Sigmoid colon (tissue), 6 donors: ENCODE measurements at regions not wholly inside any gene's neighbourhood (a gene's known extent, or its start where the extent isn't known, plus 50 kb on each side); places are given as distances from the start of the nearest gene placed in this dataset.

Experiments used
- DNase-seq: peaks from one replicate; pipeline ENCODE4 v3.0.0-alpha.2; 2019
- H3K27ac ChIP-seq, 4 donors: fragments of 200-600 bp; sonication (generic); one replicate each; pipeline ENCODE4 v1.5.1; 2016 to 2019; ENCODE audit warnings: mild to moderate bottlenecking in 1 of 4
- H3K27me3 ChIP-seq, 3 donors: fragments of 200-600 bp; sonication (generic); one replicate each; pipeline ENCODE4 v1.5.1; 2019; ENCODE audit warnings: mild to moderate bottlenecking in 1 of 3
- H3K36me3 ChIP-seq, 4 donors: fragments of 200-600 bp; sonication (generic); one replicate each; pipeline ENCODE4 v1.5.1; 2016 to 2019
- H3K4me1 ChIP-seq, 4 donors: fragments of 200-600 bp; sonication (generic); one replicate each; pipeline ENCODE4 v1.5.1; 2017 to 2019
- H3K4me3 ChIP-seq, 4 donors: fragments of 200-600 bp; sonication (generic); one replicate each; pipeline ENCODE4 v1.5.1; 2017 to 2019; ENCODE audit warnings: mild to moderate bottlenecking in 2 of 4, moderate library complexity in 1 of 4
- H3K9me3 ChIP-seq, 4 donors: fragments of 200-600 bp in 3 of 4; sonication (generic) in 3 of 4; one replicate each; pipeline versions ENCODE4 v1.5.1 to v1.6.1; 2013 to 2019
- EP300 ChIP-seq, 4 donors: sonication (generic); formaldehyde crosslinking; IDR thresholded peaks; one replicate each; pipeline ENCODE4 v1.6.1; 2017; ENCODE audit warnings: antibody characterized with exemption in 4 of 4
- POLR2A ChIP-seq, 2 donors: fragments of 450-650 bp; IDR thresholded peaks; one replicate each; pipeline ENCODE4 v1.6.1; 2016; ENCODE audit warnings: antibody characterized with exemption in 2 of 2, mild to moderate bottlenecking in 2 of 2, moderate library complexity in 2 of 2
- POLR2AphosphoS5 ChIP-seq, 4 donors: sonication (generic); formaldehyde crosslinking; IDR thresholded peaks; one replicate each; pipeline ENCODE4 v1.6.1; 2017; ENCODE audit warnings: antibody characterized with exemption in 4 of 4
- WGBS, 2 donors: extraction: QIAGEN DNeasy Blood & Tissue Kit; methylation state at CpG; one replicate each; pipeline ENCODE4 v1.1.7; 2013; 5-methylcytosine and 5-hydroxymethylcytosine counted together
- intact Hi-C: fragments of 100-400 bp; cut with DNase I; formaldehyde crosslinking; loops from one replicate; pipeline ENCODE4 v1.15.1; 2023
- TF ChIP-seq, protein P1 (sequence below), 4 experiments: fragments of 450-650 bp in 3 of 4; fragments of 200-600 bp in 1 of 4; IDR thresholded peaks; one replicate each; pipeline ENCODE4 v1.5.1; 2016 to 2019; ENCODE audit warnings: antibody characterized with exemption in 4 of 4, mild to moderate bottlenecking in 3 of 4, moderate library complexity in 2 of 4
- donor health status: healthy with polysubstance abuse.
- donor health status: healthy.

DNA sequence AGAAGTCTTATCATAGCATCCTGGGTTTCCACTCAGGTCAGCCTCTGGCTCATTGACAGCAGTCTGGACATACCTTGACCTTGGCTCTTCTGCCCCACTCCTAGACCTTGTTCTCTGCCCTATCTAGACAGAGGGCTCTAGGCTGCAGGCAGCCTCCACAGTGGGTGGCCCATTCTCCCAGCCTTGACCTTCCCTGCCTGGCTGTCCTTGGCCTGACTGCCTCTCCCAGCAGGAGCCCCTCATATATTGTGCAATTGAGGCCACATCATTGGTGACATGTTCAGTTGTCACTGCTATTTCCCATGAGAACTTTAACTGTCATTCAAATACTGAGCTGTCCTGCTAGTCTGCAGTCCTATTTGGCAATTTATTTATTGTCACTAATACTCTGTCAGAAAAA, 503.4 kb downstream of the PLXNA4 start:
- intact Hi-C loops, result no loop called here
- TF ChIP-seq EP300 (IDR thresholded peaks at IDR 0.05), result no peak
- no peak for TF ChIP-seq POLR2A (IDR thresholded peaks at IDR 0.05)
- TF ChIP-seq POLR2AphosphoS5 (IDR thresholded peaks at IDR 0.05), result no peak
- TF ChIP-seq, protein P1, sequence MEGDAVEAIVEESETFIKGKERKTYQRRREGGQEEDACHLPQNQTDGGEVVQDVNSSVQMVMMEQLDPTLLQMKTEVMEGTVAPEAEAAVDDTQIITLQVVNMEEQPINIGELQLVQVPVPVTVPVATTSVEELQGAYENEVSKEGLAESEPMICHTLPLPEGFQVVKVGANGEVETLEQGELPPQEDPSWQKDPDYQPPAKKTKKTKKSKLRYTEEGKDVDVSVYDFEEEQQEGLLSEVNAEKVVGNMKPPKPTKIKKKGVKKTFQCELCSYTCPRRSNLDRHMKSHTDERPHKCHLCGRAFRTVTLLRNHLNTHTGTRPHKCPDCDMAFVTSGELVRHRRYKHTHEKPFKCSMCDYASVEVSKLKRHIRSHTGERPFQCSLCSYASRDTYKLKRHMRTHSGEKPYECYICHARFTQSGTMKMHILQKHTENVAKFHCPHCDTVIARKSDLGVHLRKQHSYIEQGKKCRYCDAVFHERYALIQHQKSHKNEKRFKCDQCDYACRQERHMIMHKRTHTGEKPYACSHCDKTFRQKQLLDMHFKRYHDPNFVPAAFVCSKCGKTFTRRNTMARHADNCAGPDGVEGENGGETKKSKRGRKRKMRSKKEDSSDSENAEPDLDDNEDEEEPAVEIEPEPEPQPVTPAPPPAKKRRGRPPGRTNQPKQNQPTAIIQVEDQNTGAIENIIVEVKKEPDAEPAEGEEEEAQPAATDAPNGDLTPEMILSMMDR (IDR thresholded peaks at IDR 0.05), result no peak
- no peaks in the 10 kb centered on the region for H3K9me3 ChIP-seq
- DNase-seq, result no peak
- no peak overlapping the region for H3K4me3 ChIP-seq
- H3K27me3 ChIP-seq, result no peaks in the 10 kb centered on the region
- no peaks in the 10 kb centered on the region for H3K36me3 ChIP-seq
- no peak overlapping the region for H3K27ac ChIP-seq
- peaks cover 0 to 6% (median 2%) of the 10 kb centered on the region in 4 donors for H3K4me1 ChIP-seq

DNA sequence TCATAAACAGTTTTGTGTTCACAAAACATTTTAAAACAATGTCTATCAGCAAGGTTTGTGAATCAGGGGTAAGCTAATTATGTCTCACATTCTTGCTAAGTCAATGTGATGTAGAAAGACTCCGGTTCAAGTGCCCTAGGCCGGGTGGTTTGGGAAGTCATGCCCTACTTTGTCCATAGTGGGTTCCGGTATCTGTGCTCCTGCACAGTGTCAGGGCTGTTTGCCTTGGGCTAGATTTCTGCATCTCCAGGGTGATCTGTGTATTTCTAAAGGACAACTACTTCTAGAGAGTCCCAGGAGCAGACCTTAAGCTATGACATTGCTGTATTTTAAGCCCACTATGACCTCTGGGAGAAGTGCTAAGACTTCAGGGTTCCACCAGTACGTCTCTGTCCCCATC, 504.1 kb downstream of the PLXNA4 start:
- 89 to 92% methylated on average over 4 of the region's 4 CpGs for WGBS, 2 donors
- intact Hi-C loops, result no loop called here

DNA sequence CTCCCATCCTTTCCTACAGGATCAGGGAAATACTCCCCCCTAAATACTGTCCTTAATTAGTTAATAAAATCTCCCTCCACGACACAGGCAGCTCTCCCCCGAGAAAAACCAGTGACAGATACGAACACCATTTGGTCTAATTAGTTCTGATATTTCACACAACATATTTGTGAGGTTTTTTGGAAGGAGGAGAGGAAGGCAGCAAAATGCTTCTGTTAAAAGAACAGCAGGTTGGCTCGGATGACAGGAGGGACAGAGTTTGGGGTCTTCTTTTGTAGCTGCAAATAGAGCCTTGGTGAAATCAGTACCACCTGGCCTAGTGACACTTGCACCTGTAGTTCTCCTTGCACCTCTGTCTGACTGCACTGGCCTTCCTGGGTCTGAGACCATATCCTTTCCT, 507.0 kb downstream of the PLXNA4 start:
- Histone ChIP-seq H3K27me3 (no peaks in the 10 kb centered on the region), H3K4me3 (no peak overlapping the region), H3K36me3 (no peaks in the 10 kb centered on the region), H3K27ac (no peak overlapping the region), H3K9me3 (no peaks in the 10 kb centered on the region), H3K4me1 (peaks cover 0 to 35% (median 30%) of the 10 kb centered on the region in 4 donors)
- no peak for TF ChIP-seq EP300 (IDR thresholded peaks at IDR 0.05)
- TF ChIP-seq POLR2AphosphoS5 (IDR thresholded peaks at IDR 0.05), result no peak
- TF ChIP-seq, protein P1 (IDR thresholded peaks at IDR 0.05), result no peak
- TF ChIP-seq POLR2A (IDR thresholded peaks at IDR 0.05), result no peak
- 81 to 86% methylated on average over 4 of the region's 4 CpGs for WGBS, 2 donors
- intact Hi-C loops, result no loop called here
- DNase-seq, result no peak

More for the DNA sequence above, 504.1 kb downstream of the PLXNA4 start:
- peaks cover 0 to 12% (median 8%) of the 10 kb centered on the region in 4 donors for H3K4me1 ChIP-seq
- no peak overlapping the region for H3K27ac ChIP-seq
- no peak for DNase-seq
- no peaks in the 10 kb centered on the region for H3K9me3 ChIP-seq
- TF ChIP-seq POLR2A (IDR thresholded peaks at IDR 0.05), result no peak
- no peak for TF ChIP-seq POLR2AphosphoS5 (IDR thresholded peaks at IDR 0.05)
- TF ChIP-seq EP300 (IDR thresholded peaks at IDR 0.05), result no peak
- TF ChIP-seq, protein P1 (IDR thresholded peaks at IDR 0.05), result no peak
- H3K36me3 ChIP-seq, result no peaks in the 10 kb centered on the region
- no peak overlapping the region for H3K4me3 ChIP-seq
- no peaks in the 10 kb centered on the region for H3K27me3 ChIP-seq

DNA sequence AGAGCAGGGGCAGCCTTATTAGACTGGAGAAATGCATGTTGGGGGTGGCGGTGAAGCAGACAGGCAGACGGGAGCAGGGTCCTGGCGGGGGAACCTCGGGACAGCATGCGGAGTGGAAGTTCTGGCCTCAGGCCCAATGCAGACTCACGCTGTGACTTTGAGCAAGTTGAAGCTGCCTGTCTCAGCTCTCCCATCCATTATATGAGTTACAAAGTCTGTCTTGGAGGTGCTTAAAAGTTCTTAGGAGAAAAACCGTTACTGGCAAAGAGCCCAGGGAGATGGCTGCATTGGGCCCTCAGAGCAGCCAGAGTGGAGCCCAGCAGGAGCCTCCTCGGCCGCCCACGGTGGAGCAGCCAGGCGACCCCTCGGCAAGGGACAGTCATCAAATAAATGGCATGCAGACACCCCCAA, 509.5 kb downstream of the PLXNA4 start:
- peaks cover 0 to 35% (median 30%) of the 10 kb centered on the region in 4 donors for H3K4me1 ChIP-seq
- no peaks in the 10 kb centered on the region for H3K9me3 ChIP-seq
- H3K4me3 ChIP-seq, result peak overlapping the region in 1 of 4 donors; percentile 3
- TF ChIP-seq POLR2A (IDR thresholded peaks at IDR 0.05) (no peak), EP300 (IDR thresholded peaks at IDR 0.05) (no peak), POLR2AphosphoS5 (IDR thresholded peaks at IDR 0.05) (peak in 1 of 4 donors; percentile 25)
- TF ChIP-seq, protein P1 (IDR thresholded peaks at IDR 0.05), result no peak
- DNase-seq, result no peak
- 68 to 72% methylated on average over 12 of the region's 12 CpGs for WGBS, 2 donors
- no peaks in the 10 kb centered on the region for H3K27me3 ChIP-seq
- intact Hi-C loops, result no loop called here
- H3K27ac ChIP-seq, result peak overlapping the region; percentile 81 to 88 (median 82)
- H3K36me3 ChIP-seq, result no peaks in the 10 kb centered on the region

DNA sequence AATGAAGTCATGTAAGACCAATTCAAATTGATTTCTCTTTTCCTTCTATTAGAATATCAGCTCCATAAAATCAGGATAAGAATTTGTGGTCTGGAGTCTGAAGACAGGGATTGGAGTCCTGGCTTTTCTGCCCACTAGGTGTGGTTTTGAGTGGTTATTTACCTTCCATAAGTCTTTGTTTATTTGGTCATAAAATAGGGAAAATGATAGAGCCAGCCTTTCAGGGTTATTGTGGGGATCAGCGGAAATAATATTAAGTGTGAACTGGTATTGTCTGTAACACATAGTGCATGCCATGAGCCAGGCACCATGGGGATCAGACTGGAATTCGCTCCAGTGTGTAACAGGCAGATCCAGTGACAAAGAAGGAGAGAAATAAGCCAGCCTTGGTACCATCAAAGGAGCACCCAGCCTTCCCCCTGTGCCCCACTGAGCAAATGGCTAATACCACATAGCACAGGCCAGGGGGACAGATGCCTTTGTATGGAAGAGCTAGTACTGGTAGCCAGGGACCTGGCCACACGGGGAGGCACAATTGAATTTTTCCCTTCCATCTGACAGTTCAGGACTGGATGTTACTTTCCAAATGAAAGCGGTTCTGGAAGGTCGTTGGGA, 509.7 kb upstream of the PODXL start:
- Histone ChIP-seq H3K27me3 (no peaks in the 10 kb centered on the region), H3K4me1 (peaks cover 0 to 35% (median 30%) of the 10 kb centered on the region in 4 donors), H3K9me3 (no peaks in the 10 kb centered on the region), H3K27ac (peak overlapping the region; percentile 81 to 88 (median 82)), H3K36me3 (no peaks in the 10 kb centered on the region), H3K4me3 (no peak overlapping the region)
- WGBS, 2 donors, result 68 to 73% methylated on average over 5 of the region's 5 CpGs
- no peak for DNase-seq
- TF ChIP-seq POLR2AphosphoS5 (IDR thresholded peaks at IDR 0.05), result no peak
- TF ChIP-seq, protein P1 (IDR thresholded peaks at IDR 0.05), result no peak
- TF ChIP-seq EP300 (IDR thresholded peaks at IDR 0.05), result no peak
- no peak for TF ChIP-seq POLR2A (IDR thresholded peaks at IDR 0.05)
- intact Hi-C loops, result no loop called here
